ENCODE measurements at regions not wholly inside any gene's neighbourhood (a gene's known extent, or its start where the extent isn't known, plus 50 kb on each side); places are given as distances from the start of the nearest gene placed in this dataset.

GRCh38 chr5:2242539-2242938 is 359.8 kb upstream of the IRX4 start:
- no peak overlapping the region for H3K27ac ChIP-seq (ENCODE audit: low read length)
- H3K9ac ChIP-seq (ENCODE audit: low read depth, low read length) = no peak overlapping the region
- no peaks in the 10 kb centered on the region for H3K27me3 ChIP-seq (ENCODE audit: insufficient read depth, low read length)
- H3K36me3 ChIP-seq (ENCODE audit: insufficient read depth, low read depth, low read length) = no peaks in the 10 kb centered on the region
- H3K4me1 ChIP-seq (ENCODE audit: insufficient read depth, low read length) = no peaks in the 10 kb centered on the region
- no peaks in the 10 kb centered on the region; the same call in 1 of the 2 replicates for H3K9me3 ChIP-seq (ENCODE audit: insufficient read depth, low read depth, low read length)
- no peak overlapping the region for H3K4me3 ChIP-seq (ENCODE audit: low read length)

GRCh38 chr5:2241842-2242241 is 359.1 kb upstream of the IRX4 start:
- Histone ChIP-seq H3K4me3 (ENCODE audit: low read length) (no peak overlapping the region), H3K4me1 (ENCODE audit: insufficient read depth, low read length) (no peaks in the 10 kb centered on the region), H3K27me3 (ENCODE audit: insufficient read depth, low read length) (no peaks in the 10 kb centered on the region), H3K36me3 (ENCODE audit: insufficient read depth, low read depth, low read length) (no peaks in the 10 kb centered on the region), H3K27ac (ENCODE audit: low read length) (no peak overlapping the region), H3K9ac (ENCODE audit: low read depth, low read length) (no peak overlapping the region), H3K9me3 (ENCODE audit: insufficient read depth, low read depth, low read length) (peaks cover 4% of the 10 kb centered on the region)

GRCh38 chr5:2240118-2240904 is 357.6 kb upstream of the IRX4 start:
- H3K36me3 ChIP-seq (ENCODE audit: insufficient read depth, low read depth, low read length) = no peaks in the 10 kb centered on the region
- no peaks in the 10 kb centered on the region for H3K27me3 ChIP-seq (ENCODE audit: insufficient read depth, low read length)
- no peak overlapping the region for H3K4me3 ChIP-seq (ENCODE audit: low read length)
- no peak overlapping the region for H3K27ac ChIP-seq (ENCODE audit: low read length)
- peaks cover 14% of the 10 kb centered on the region for H3K9me3 ChIP-seq (ENCODE audit: insufficient read depth, low read depth, low read length)
- H3K4me1 ChIP-seq (ENCODE audit: insufficient read depth, low read length) = no peaks in the 10 kb centered on the region
- no peak overlapping the region for H3K9ac ChIP-seq (ENCODE audit: low read depth, low read length)

GRCh38 chr5:2239201-2239910 is 356.6 kb upstream of the IRX4 start:
- no peak overlapping the region for H3K27ac ChIP-seq (ENCODE audit: low read length)
- no peak overlapping the region for H3K9ac ChIP-seq (ENCODE audit: low read depth, low read length)
- peaks cover 22% of the 10 kb centered on the region for H3K9me3 ChIP-seq (ENCODE audit: insufficient read depth, low read depth, low read length)
- no peaks in the 10 kb centered on the region for H3K27me3 ChIP-seq (ENCODE audit: insufficient read depth, low read length)
- H3K36me3 ChIP-seq (ENCODE audit: insufficient read depth, low read depth, low read length) = no peaks in the 10 kb centered on the region
- no peak overlapping the region for H3K4me3 ChIP-seq (ENCODE audit: low read length)
- H3K4me1 ChIP-seq (ENCODE audit: insufficient read depth, low read length) = no peaks in the 10 kb centered on the region

- Histone ChIP-seq H3K27me3 (ENCODE audit: insufficient read depth, low read length) (no peaks in the 10 kb centered on the region), H3K36me3 (ENCODE audit: insufficient read depth, low read depth, low read length) (no peaks in the 10 kb centered on the region), H3K27ac (ENCODE audit: low read length) (no peak overlapping the region), H3K4me1 (ENCODE audit: insufficient read depth, low read length) (no peaks in the 10 kb centered on the region), H3K9me3 (ENCODE audit: insufficient read depth, low read depth, low read length) (peaks cover 22% of the 10 kb centered on the region), H3K9ac (ENCODE audit: low read depth, low read length) (no peak overlapping the region), H3K4me3 (ENCODE audit: low read length) (no peak overlapping the region)
Observed at GRCh38 chr5:2238732-2239131, 356.0 kb upstream of the IRX4 start.

GRCh38 chr5:2227433-2227832 is 344.7 kb upstream of the IRX4 start:
- no peaks in the 10 kb centered on the region for H3K9me3 ChIP-seq (ENCODE audit: insufficient read depth, low read depth, low read length)
- H3K4me1 ChIP-seq (ENCODE audit: insufficient read depth, low read length) = no peaks in the 10 kb centered on the region

GRCh38 chr5:2224689-2225088 is 342.0 kb upstream of the IRX4 start:
- Histone ChIP-seq H3K4me3 (ENCODE audit: low read length) (no peak overlapping the region), H3K36me3 (ENCODE audit: insufficient read depth, low read depth, low read length) (no peaks in the 10 kb centered on the region), H3K4me1 (ENCODE audit: insufficient read depth, low read length) (no peaks in the 10 kb centered on the region), H3K9me3 (ENCODE audit: insufficient read depth, low read depth, low read length) (no peaks in the 10 kb centered on the region), H3K9ac (ENCODE audit: low read depth, low read length) (no peak overlapping the region), H3K27ac (ENCODE audit: low read length) (no peak overlapping the region), H3K27me3 (ENCODE audit: insufficient read depth, low read length) (no peaks in the 10 kb centered on the region)

More at GRCh38 chr5:2227433-2227832, 344.7 kb upstream of the IRX4 start:
- no peaks in the 10 kb centered on the region for H3K27me3 ChIP-seq (ENCODE audit: insufficient read depth, low read length)
- H3K9ac ChIP-seq (ENCODE audit: low read depth, low read length) = no peak overlapping the region
- no peak overlapping the region for H3K27ac ChIP-seq (ENCODE audit: low read length)
- no peak overlapping the region for H3K4me3 ChIP-seq (ENCODE audit: low read length)
- no peaks in the 10 kb centered on the region for H3K36me3 ChIP-seq (ENCODE audit: insufficient read depth, low read depth, low read length)

GRCh38 chr5:2223303-2223702 is 340.6 kb upstream of the IRX4 start:
- no peaks in the 10 kb centered on the region for H3K36me3 ChIP-seq (ENCODE audit: insufficient read depth, low read depth, low read length)
- H3K27me3 ChIP-seq (ENCODE audit: insufficient read depth, low read length) = no peaks in the 10 kb centered on the region
- no peak overlapping the region for H3K4me3 ChIP-seq (ENCODE audit: low read length)
- no peak overlapping the region for H3K9ac ChIP-seq (ENCODE audit: low read depth, low read length)
- H3K4me1 ChIP-seq (ENCODE audit: insufficient read depth, low read length) = no peaks in the 10 kb centered on the region
- no peaks in the 10 kb centered on the region for H3K9me3 ChIP-seq (ENCODE audit: insufficient read depth, low read depth, low read length)
- H3K27ac ChIP-seq (ENCODE audit: low read length) = no peak overlapping the region

- Histone ChIP-seq H3K27ac (ENCODE audit: low read length) (no peak overlapping the region), H3K27me3 (ENCODE audit: insufficient read depth, low read length) (no peaks in the 10 kb centered on the region), H3K9me3 (ENCODE audit: insufficient read depth, low read depth, low read length) (no peaks in the 10 kb centered on the region)
Observed at GRCh38 chr5:2222246-2222992, 339.7 kb upstream of the IRX4 start.

GRCh38 chr5:2221450-2221849 is 338.7 kb upstream of the IRX4 start:
- Histone ChIP-seq H3K27me3 (ENCODE audit: insufficient read depth, low read length) (no peaks in the 10 kb centered on the region), H3K27ac (ENCODE audit: low read length) (no peak overlapping the region), H3K4me3 (ENCODE audit: low read length) (no peak overlapping the region), H3K9ac (ENCODE audit: low read depth, low read length) (no peak overlapping the region), H3K9me3 (ENCODE audit: insufficient read depth, low read depth, low read length) (no peaks in the 10 kb centered on the region), H3K4me1 (ENCODE audit: insufficient read depth, low read length) (no peaks in the 10 kb centered on the region), H3K36me3 (ENCODE audit: insufficient read depth, low read depth, low read length) (no peaks in the 10 kb centered on the region)

More at GRCh38 chr5:2222246-2222992, 339.7 kb upstream of the IRX4 start:
- Histone ChIP-seq H3K4me1 (ENCODE audit: insufficient read depth, low read length) (no peaks in the 10 kb centered on the region), H3K9ac (ENCODE audit: low read depth, low read length) (no peak overlapping the region), H3K4me3 (ENCODE audit: low read length) (no peak overlapping the region), H3K36me3 (ENCODE audit: insufficient read depth, low read depth, low read length) (no peaks in the 10 kb centered on the region)

- no peaks in the 10 kb centered on the region for H3K9me3 ChIP-seq (ENCODE audit: insufficient read depth, low read depth, low read length)
- no peak overlapping the region for H3K4me3 ChIP-seq (ENCODE audit: low read length)
- no peaks in the 10 kb centered on the region for H3K4me1 ChIP-seq (ENCODE audit: insufficient read depth, low read length)
- no peaks in the 10 kb centered on the region for H3K36me3 ChIP-seq (ENCODE audit: insufficient read depth, low read depth, low read length)
- H3K27ac ChIP-seq (ENCODE audit: low read length) = no peak overlapping the region
- no peaks in the 10 kb centered on the region for H3K27me3 ChIP-seq (ENCODE audit: insufficient read depth, low read length)
- H3K9ac ChIP-seq (ENCODE audit: low read depth, low read length) = no peak overlapping the region
Observed at GRCh38 chr5:2220741-2221140, 338.0 kb upstream of the IRX4 start.

Measured in iPS-20b (cell line).